AG08395 (cell line): ENCODE measurements at regions not wholly inside any gene's neighbourhood (a gene's known extent, or its start where the extent isn't known, plus 50 kb on each side); places are given as distances from the start of the nearest gene placed in this dataset.

Source experiments
- DNase-seq: peaks from one replicate; pipeline ENCODE4 v3.0.0; 2012; ENCODE audit warnings: mixed read lengths, low spot score

- no peak for DNase-seq
Observed at GRCh38 chr12:38139456-38139855, 177.1 kb upstream of the ALG10B start.

GRCh38 chr12:38141239-38141638, 175.3 kb upstream of the ALG10B start:
- no peak for DNase-seq

- no peak for DNase-seq
Observed at GRCh38 chr12:38141861-38142260, 174.7 kb upstream of the ALG10B start.

- no peak for DNase-seq
Observed at GRCh38 chr12:38142974-38143373, 173.6 kb upstream of the ALG10B start.

- DNase-seq: no peak
Observed at GRCh38 chr12:38144049-38144448, 172.5 kb upstream of the ALG10B start.

- no peak for DNase-seq
Observed at GRCh38 chr12:38144601-38145436, 171.8 kb upstream of the ALG10B start.

GRCh38 chr12:38149395-38150073, 167.0 kb upstream of the ALG10B start:
- DNase-seq: no peak

GRCh38 chr12:38151991-38152700, 164.4 kb upstream of the ALG10B start:
- no peak for DNase-seq

GRCh38 chr12:38152816-38153736, 163.5 kb upstream of the ALG10B start:
- DNase-seq: no peak

GRCh38 chr12:38153737-38154061, 162.9 kb upstream of the ALG10B start:
- DNase-seq: no peak

GRCh38 chr12:38154096-38155019, 162.2 kb upstream of the ALG10B start:
- DNase-seq: no peak

- DNase-seq: no peak
Observed at GRCh38 chr12:38155020-38155395, 161.6 kb upstream of the ALG10B start.

GRCh38 chr12:38155526-38156496, 160.8 kb upstream of the ALG10B start:
- no peak for DNase-seq

- DNase-seq: no peak
Observed at GRCh38 chr12:38156497-38157245, 159.9 kb upstream of the ALG10B start.

GRCh38 chr12:38157274-38157932, 159.2 kb upstream of the ALG10B start:
- DNase-seq: no peak

- no peak for DNase-seq
Observed at GRCh38 chr12:38157933-38158401, 158.6 kb upstream of the ALG10B start.

GRCh38 chr12:38158428-38159091, 158.0 kb upstream of the ALG10B start:
- DNase-seq: no peak

GRCh38 chr12:38159092-38159551, 157.5 kb upstream of the ALG10B start:
- DNase-seq: no peak
